ENCODE measurements at regions not wholly inside any gene's neighbourhood (a gene's known extent, or its start where the extent isn't known, plus 50 kb on each side); places are given as distances from the start of the nearest gene placed in this dataset.

DNA sequence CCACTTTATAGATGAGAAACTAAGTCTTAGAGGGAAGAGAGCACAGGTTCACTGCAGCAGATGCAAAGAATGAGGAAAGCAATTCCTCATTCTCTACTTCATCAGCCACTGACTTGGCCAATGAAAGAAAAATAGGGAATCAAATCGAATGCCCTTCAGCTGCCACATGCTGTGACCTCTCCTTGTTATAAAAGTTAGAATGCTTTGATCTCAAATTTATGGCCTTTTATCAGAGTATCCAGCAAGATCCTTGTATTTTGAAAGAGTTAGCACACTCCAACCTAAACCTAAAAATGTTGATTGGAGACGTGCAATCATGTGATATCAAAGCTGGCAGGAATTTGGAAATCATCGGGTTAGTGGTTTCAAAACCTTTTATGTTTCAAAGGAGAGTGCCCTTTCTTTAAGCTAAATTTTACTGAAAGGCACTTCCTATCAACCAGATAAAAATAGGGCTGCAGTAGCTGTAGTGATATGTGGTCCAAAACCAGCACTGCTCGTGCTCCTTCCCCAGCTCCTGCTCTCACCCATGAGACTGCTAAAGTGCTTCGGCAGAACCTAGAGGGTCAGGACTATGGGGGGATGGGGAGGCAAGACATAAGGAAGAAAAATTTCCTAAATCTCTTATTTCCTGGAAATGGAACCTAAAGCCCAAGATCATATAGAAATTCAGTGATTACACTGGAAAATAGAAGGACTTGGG lies 617.0 kb downstream of the PYDC2 start:
- Histone ChIP-seq H3K27me3 (no peaks in the 10 kb centered on the region), H3K4me1 (replicated peaks in 1 of 2) (peaks cover 20 to 29% of the 10 kb centered on the region in 2 donors), H3K36me3 (replicated peaks in 1 of 2) (no peaks in the 10 kb centered on the region), H3K27ac (peak overlapping the region in 4 of 5 donors; percentile 52 to 71 (median 60)), H3K9me3 (replicated peaks in 1 of 3) (no peaks in the 10 kb centered on the region), H3K4me3 (peak overlapping the region in 1 of 4 donors; percentile 32)
- intact Hi-C loops (cut with DNase I): no loop called here
- WGBS, 4 donors: 30 to 44% (median 31%) methylated on average over 5 of the region's 5 CpGs
- TF ChIP-seq, protein P1, sequence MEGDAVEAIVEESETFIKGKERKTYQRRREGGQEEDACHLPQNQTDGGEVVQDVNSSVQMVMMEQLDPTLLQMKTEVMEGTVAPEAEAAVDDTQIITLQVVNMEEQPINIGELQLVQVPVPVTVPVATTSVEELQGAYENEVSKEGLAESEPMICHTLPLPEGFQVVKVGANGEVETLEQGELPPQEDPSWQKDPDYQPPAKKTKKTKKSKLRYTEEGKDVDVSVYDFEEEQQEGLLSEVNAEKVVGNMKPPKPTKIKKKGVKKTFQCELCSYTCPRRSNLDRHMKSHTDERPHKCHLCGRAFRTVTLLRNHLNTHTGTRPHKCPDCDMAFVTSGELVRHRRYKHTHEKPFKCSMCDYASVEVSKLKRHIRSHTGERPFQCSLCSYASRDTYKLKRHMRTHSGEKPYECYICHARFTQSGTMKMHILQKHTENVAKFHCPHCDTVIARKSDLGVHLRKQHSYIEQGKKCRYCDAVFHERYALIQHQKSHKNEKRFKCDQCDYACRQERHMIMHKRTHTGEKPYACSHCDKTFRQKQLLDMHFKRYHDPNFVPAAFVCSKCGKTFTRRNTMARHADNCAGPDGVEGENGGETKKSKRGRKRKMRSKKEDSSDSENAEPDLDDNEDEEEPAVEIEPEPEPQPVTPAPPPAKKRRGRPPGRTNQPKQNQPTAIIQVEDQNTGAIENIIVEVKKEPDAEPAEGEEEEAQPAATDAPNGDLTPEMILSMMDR (IDR thresholded peaks at IDR 0.05): no peak
- TF ChIP-seq POLR2A (IDR thresholded peaks at IDR 0.05): no peak
- DNase-seq: peak in 5 of 7 donors; percentile 19 to 58 (median 24)

DNA sequence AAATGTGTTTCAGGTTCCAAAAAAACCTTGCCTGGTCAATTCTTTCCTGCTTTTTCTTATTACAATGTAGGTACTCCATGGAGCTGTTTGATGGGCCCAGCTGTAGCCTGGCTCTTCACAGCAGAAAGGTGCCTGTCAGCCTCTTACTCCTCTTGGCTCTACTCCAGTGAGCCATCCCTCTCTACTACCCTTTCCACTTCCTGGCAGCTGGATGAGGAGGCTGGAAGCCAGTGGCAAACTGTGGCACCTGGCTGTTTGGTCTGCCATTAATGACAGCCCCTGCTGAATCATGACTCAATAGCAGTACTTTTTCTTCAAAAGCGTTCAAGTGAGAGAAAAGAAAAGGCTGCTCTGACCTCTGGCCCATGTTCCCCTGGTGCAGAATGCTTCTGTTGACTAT lies 618.1 kb downstream of the PYDC2 start:
- Histone ChIP-seq H3K4me3 (no peak overlapping the region), H3K27me3 (no peaks in the 10 kb centered on the region), H3K4me1 (replicated peaks in 1 of 2) (peaks cover 20 to 29% of the 10 kb centered on the region in 2 donors), H3K36me3 (replicated peaks in 1 of 2) (no peaks in the 10 kb centered on the region), H3K9me3 (replicated peaks in 1 of 3) (no peaks in the 10 kb centered on the region), H3K27ac (peak overlapping the region in 4 of 5 donors; percentile 11 to 71 (median 37))
- intact Hi-C loops (cut with DNase I): no loop called here
- DNase-seq: peak in 1 of 7 donors; percentile 17
- 62 to 79% (median 66%) methylated on average over 1 of the region's 1 CpG for WGBS, 4 donors
- TF ChIP-seq, protein P1 (IDR thresholded peaks at IDR 0.05): no peak
- TF ChIP-seq POLR2A (IDR thresholded peaks at IDR 0.05): no peak

DNA sequence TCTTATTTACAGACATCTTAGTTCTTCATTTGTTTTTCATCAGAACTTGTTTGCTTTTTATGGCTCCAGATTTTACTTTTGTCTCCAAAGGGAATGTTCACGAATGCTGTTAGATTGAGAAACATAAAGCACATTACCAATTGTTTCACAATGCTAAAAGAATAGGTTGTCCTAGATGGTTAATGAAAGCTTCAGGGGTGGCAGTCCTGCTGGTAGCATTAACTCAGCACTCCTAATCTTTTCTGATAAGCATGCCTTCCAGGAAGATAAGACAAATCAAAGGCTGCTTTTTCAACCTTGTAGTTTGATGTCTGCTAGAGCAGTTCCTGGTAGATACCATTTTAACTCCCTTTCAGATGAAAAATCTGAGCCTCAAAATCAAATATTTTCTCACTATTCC lies 619.4 kb downstream of the PYDC2 start:
- H3K36me3 ChIP-seq (replicated peaks in 1 of 2): no peaks in the 10 kb centered on the region
- peak in 1 of 7 donors; percentile 40 for DNase-seq
- TF ChIP-seq, protein P1 (IDR thresholded peaks at IDR 0.05): no peak
- no peak for TF ChIP-seq POLR2A (IDR thresholded peaks at IDR 0.05)
- no peaks in the 10 kb centered on the region for H3K27me3 ChIP-seq
- WGBS, 4 donors: 27 to 39% (median 30%) methylated on average over 1 of the region's 1 CpG
- no peaks in the 10 kb centered on the region for H3K9me3 ChIP-seq (replicated peaks in 1 of 3)
- H3K27ac ChIP-seq: no peak overlapping the region
- no peak overlapping the region for H3K4me3 ChIP-seq
- intact Hi-C loops (cut with DNase I): no loop called here
- peaks cover 20 to 29% of the 10 kb centered on the region in 2 donors for H3K4me1 ChIP-seq (replicated peaks in 1 of 2)

DNA sequence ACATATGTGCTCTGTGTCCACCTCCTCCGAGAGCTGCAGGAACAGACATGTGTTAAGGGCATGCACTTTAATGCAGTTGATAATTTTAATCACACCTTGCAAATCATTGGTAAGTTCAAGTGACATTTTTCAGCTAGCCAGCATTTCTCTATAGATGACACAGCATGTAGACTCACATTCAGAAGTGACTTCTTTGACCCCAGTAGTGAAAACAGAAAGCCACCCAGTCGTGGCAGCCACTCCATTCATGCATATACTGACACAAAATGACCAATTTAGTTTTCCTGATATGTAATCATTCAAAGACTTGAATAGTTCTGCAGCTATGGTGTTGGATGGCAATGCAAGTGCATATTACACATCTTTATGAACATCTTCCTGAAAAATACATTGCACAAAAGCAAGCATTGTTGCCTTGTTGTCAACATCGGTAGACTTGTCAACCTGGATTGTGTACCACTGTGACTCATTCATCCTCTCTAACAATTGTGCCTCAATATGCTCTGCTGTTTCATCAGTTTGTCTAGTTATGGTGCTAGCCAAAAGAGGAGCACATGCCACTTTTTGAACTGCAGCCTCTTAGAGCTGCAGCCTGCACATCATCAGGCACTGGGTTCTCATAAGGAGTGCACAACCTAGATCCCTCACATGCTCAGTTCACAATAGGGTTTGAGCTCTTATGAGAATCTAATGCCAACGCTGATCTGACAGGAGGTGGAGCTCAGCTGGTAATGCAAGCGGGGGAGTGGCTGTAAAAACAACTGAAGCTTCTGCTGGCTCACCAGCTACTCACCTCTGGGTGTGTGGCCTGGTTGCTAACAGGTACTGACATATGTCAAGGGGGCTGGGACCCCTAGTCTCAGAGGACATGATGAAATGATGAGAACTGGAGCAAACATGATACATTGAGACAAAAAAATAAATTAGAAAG lies 622.0 kb downstream of the PYDC2 start:
- DNase-seq: no peak
- Histone ChIP-seq H3K4me3 (no peak overlapping the region), H3K36me3 (replicated peaks in 1 of 2) (no peaks in the 10 kb centered on the region), H3K27ac (no peak overlapping the region), H3K27me3 (no peaks in the 10 kb centered on the region), H3K4me1 (replicated peaks in 1 of 2) (peaks cover 20% of the 10 kb centered on the region in 2 donors), H3K9me3 (replicated peaks in 1 of 3) (no peaks in the 10 kb centered on the region)
- no peak for TF ChIP-seq POLR2A (IDR thresholded peaks at IDR 0.05)
- TF ChIP-seq, protein P1 (IDR thresholded peaks at IDR 0.05): no peak
- intact Hi-C loops (cut with DNase I): no loop called here
- WGBS, 4 donors: 66 to 80% (median 71%) methylated on average over 5 of the region's 5 CpGs

Data from adrenal gland (tissue), 9 donors.